ENCODE measurements at regions not wholly inside any gene's neighbourhood (a gene's known extent, or its start where the extent isn't known, plus 50 kb on each side); places are given as distances from the start of the nearest gene placed in this dataset.

- TF ChIP-seq CTCF (IDR thresholded peaks at IDR 0.05; ENCODE audit: insufficient read depth, low read length), result no peak
- TF ChIP-seq POLR2AphosphoS5 (IDR thresholded peaks at IDR 0.05; ENCODE audit: low read depth), result no peak
- TF ChIP-seq SPI1 (IDR thresholded peaks at IDR 0.05; ENCODE audit: borderline replicate concordance, low read depth), result no peak
- TF ChIP-seq REST (IDR thresholded peaks at IDR 0.05; ENCODE audit: insufficient replicate concordance, low read depth), result no peak
- no peak for TF ChIP-seq GABPA (IDR thresholded peaks at IDR 0.05; ENCODE audit: low read depth)
Observed at GRCh38 chr15:57902155-57902554, 163.4 kb downstream of the ALDH1A2 start.
